Ramos (cell line): ENCODE measurements at regions not wholly inside any gene's neighbourhood (a gene's known extent, or its start where the extent isn't known, plus 50 kb on each side); places are given as distances from the start of the nearest gene placed in this dataset.
"Not testable (repeated sequence)": the region's sequence is repeated elsewhere in the genome, so short reads cannot be mapped to it uniquely, and the experiment has no call there.

ENCODE experiments used
- in situ Hi-C: fragments of 300-500 bp; cut with MboI; formaldehyde crosslinking; loops from one replicate; pipeline ENCODE4 v1.14.3; 2022; ENCODE audit warnings: low sequenced_read_pairs; ENCODE audit not compliant: unreplicated experiment

DNA sequence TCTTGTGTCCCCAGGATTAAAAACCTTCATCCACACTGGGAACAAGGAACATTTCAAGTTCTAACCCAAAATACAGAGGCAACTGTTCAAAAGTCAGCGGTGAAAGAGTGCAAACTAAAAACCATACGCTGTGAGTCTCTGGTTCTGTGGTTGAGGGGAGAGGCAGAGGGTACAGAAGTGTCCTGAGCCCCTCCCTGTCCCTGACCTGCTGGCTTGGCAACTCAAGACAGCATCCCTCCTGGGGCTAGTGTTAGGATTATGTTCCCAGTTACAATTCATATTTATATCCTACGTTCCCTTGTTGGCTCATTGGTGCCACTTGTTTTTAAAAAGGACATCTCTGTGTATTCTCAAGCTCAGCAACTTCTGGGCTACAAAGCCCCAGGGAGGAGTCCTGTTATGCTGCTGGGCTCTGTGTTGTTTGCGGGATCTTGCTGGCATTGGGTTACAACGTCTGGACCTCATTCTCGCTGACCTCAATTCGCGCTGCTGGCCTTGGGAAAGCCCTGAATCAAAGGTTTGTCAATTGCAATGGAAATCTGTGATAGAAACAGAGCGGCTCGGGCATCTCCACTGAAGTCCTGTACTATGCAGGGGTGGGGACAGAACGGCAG, 420.8 kb downstream of the FUT8 start:
- in situ Hi-C loops = loop anchor here (5.0 kb wide), 1 partner anchor 666 kb away; no protein-coding TSS in a partner anchor

DNA sequence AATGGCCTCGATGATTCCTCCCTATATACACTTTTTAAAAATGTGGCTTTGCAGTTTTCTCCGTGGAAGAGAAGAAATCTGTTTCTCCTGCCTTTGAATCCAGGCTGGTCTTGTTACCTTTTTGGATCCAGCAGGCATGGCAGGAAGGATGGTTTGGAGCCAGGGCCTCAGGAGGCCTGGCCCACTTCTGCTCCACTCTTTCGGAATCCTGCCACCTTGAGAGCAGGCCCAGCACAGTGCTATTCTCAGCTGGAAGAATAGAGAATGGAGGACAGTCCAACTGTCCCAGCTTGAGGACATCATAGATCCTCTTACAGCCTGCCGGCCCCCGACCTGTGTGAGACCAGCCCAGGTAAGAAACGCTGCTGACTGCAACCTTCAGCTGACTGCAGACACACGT, 421.5 kb downstream of the FUT8 start:
- in situ Hi-C loops = loop anchor here (5.0 kb wide), 1 partner anchor 667 kb away; no protein-coding TSS in a partner anchor

DNA sequence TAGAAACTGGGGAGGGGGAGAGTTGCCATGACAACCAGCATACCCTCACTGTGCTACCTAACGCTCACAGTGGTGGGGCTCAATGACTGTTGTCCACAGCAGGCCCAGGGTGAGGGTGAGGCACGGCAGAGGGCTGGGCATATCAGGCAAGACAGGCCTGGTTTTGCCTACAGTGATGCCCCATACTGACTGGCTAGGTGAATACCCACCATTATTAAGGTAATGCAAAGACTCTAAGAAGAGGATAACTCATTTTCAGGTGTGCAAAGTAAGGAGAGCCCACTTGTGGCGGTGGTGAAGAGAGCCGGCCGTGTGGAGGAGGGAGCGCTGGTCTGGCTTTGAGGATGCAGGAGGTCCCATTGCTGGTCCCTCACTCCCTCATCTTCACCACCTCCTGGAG, 422.3 kb downstream of the FUT8 start:
- in situ Hi-C loops = loop anchor here (5.0 kb wide), 1 partner anchor 668 kb away; no protein-coding TSS in a partner anchor

DNA sequence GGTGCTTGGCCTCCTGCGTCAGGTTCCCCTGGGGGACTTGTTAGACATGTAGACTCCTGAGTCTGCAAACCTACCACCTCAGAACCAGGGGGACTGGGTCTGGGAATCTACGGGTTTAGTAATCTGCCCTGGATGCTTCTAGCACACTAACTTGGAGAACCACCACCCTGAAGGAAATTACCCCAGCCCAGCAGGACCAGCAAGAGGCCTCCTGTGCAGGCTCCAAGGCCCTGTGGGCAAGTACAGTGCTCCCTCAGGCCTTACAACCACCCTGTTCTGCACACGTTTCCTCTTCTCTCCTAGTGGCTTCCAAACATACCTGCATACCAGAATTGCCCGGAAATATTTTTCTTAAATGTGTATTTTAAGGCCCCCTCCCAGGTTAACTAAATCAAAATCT, 423.0 kb downstream of the FUT8 start:
- in situ Hi-C loops = no loop called here

DNA sequence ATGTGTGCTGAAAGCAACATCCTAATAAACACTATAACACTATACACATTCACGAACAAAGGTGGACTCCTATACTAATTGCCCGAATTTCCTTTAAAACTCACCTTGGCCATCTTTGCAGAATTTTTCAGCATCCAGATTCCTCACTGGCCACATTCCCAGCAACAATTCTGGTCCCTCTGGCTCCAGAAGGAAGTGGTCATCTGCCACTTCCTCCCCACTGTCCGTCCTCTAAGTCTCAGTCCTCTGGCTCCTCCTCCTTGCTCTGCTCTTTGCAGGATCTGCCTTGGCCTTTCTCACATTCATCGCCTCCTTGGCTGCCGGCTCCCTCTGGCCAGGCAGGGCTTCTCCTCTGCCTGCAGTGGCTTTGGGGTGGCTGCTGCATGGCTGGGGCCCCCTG, 426.0 kb downstream of the FUT8 start:
- in situ Hi-C loops = no loop called here

DNA sequence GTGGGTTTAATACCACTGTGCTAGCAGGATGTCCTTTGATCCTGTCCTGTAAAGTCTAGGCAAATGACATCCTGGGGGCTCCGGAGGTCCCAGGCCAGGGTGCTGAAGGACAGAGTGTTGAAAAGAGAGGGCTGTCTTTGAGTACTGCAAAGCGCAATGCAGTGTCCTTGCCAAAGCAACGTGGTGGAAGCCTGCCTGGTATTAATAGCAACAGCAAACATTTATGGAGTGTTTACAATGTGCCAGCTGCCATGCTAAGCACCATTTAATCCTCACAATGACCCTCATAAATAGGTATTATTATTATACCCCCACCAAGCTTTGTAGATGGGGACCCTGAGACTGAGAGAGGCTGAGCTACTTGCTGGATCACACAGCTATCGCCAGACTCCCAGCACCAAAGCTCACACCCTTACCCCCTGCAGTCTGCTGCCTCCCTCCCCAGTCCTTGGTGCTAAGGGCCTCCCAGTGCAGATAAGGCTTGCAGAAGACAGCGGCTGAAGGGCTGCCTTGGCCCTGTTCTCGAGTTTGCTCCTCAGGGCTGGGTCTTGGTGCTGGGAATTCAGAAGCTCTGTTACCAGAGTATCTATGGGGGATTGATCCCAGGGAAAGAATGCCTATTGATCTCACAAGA, 427.7 kb downstream of the FUT8 start:
- in situ Hi-C loops = no loop called here

DNA sequence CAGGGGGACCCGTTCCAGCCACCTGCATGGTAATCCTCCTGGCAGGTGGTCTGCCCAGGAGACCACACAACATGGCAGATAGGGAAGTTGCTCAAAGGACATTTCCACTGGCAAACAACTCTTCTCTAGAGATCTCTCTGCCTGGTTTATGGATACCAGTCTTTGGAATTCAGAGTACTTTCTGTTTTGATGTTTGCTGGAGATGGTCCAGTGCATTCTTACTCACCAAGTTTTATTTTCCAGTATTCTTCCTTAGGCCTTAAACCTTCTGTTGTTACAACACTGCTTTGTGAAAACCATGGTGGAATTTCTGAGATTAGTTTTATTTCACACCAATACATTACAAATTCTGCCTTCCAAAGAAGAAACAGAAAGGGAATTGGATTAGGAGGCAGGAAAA, 428.3 kb downstream of the FUT8 start:
- in situ Hi-C loops = no loop called here

DNA sequence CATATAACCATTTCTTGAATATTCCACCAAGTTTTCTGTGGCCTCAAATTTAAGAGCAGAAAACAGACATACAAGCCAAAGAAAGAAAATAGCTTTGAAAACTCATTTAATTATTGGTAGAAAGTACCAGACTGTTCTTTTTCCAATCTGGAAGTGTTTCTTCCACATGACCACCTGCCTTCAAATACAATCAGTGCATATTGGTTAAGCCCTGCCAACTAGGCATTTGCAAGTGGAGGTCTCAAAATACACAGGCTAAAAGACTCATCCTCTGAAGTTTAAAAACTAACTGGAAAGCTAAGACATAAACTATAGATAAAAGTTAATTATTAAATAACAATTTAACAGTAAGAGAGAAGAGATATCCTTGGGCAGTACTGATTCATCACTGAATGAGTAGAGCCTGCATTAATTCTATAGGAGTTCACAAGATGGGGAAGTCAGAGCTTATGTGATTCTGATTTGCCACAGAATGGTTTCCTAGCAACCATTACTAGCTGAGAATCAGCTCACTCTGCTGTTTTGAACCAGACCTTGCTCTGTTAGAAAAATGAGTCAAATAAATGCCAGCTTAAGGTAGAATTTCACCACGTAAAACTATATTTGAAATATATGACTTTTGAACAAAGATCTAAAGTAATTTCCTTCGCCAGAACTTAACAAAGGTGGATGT, 433.8 kb downstream of the FUT8 start:
- in situ Hi-C loops = no loop called here

DNA sequence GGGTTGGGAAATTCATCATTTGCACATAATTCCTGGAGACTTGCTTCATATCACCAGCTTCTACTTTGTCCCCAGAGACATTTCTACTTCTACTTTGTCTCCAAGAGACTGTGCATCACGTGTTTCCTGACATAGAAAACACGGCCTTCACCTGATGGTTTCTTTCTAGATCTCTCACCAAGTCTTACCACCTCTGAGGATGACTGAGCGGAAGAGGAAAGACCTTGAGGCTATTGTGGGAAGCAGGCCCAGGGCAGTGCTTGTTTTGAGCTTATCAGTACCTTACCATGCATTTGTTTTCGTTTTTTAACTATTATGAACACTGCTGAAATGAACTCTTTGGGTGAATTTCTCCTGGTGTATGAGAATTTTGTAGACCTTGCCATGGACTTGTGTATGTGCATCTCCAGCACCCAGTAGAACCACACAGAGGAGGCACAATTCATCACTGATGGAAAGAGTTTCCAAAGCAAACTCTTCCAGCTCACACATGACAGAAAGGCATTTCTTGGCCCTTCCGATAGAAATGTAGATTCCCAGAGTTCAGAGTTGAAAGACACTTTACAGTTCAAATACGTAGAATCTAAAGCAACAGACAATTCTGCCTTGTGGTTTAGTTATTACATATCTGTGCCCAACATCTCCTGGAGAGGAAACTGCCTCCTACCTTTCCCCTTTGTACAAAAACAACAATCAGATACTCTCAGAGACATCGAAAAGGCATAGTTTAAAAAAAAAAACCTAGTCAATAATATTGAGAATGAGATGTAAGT, 434.7 kb downstream of the FUT8 start:
- in situ Hi-C loops = no loop called here

DNA sequence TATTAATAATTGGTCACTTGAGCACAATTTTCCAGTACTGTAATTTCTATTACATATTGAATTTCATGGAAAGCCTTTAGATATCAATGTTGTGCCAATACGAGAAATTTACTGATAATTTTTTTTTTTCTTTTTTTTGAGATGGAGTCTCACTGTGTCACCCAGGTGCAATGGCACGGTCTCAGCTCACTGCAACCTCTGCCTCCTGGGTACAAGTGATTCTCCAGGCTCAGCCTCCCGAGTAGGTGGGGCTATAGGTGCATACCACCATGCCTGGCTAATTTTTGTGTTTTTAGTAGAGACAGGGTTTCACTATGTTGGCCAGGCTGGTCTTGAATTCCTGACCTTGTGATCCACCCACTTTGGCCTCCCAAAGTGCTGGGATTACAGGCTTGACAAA, 435.4 kb downstream of the FUT8 start:
- in situ Hi-C loops = not testable (repeated sequence)

DNA sequence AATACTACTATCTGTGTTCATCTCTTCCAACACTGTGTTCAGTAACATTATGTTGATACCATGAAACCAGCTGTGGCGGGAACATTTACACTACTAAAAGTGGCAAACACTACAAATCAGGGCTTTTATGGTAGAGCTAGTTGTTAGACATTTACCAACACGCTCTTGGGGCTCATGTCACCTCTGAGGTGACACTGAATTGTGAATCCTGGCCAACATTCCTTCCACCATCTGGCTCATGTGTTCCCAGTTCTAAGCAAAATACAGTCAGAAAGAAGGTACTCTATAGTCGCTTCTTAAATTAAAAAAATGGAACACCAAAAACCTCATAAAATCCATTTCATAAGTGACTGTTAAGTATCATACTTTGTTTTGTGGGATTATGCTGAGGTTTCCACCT, 436.6 kb downstream of the FUT8 start:
- in situ Hi-C loops = no loop called here

DNA sequence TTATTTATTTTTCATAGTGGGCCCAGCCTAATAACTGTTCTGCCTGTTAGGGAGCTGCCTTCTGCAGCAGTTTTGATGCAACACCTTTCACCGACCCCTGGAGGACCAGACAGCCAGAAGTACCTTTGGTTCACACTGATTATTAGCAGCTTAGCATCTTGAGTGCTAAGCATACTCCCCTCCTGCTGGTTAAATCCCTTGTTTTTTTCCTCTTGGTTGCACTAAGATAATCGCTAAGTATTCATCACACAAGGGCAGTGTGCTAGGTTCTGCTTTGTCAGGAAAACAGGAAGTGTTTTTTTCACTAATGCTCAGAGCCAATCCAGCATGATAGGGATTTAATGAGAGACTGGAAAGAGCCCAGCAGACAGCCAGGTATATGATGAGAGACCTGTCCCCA, 437.0 kb downstream of the FUT8 start:
- in situ Hi-C loops = no loop called here

DNA sequence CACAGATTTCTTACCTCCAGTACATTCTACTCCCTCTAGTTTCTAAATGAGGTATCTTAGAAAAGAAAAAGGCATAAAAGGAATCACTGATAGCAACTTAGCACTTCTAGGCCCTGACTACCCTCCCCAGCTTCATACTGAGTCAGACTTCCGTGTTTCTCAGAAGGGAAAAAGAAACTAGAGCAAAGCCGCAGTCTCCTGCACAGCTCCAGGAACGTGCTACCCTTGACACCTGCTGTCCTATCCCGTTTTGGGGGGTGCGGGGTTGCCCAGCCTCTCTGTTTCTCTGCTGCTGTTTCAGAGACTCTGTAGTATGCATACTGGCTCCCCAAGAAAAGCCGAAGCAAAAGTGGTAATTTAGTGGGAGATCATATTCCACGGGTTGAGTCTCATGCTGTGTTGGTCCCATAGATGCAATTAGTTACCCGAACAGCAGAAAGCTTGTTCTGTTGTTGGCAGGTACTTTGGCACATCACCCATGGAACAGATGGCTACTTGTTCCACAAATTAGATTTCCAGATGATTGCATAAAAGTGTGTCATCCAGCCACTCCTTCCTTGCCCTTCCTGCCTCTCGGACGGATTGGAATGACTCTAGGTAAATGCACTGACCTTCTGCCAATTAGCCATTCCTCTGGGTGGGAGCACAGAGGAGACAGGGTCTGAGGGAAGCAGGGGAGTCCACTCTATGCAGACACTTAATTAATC, 438.1 kb downstream of the FUT8 start:
- in situ Hi-C loops = no loop called here

DNA sequence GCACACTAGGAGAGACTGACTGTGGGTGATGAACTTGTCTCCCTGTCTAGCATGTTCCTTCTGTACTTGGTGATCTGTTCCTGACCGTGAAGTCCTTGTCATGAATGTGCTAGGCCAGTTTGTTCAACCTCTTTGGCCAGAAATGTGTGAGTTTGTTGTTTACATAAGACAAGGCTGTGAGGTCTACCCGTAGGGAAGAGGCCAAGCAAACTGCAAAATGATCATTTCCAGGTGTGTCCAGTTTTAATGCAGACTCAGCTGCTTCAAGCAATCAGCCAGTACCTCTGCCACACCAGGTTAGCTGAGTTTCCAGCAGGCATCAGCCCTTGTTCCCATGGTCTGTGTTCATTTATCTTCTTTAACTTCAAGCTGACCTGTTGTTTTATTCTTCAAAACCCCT, 440.2 kb downstream of the FUT8 start:
- in situ Hi-C loops = no loop called here

DNA sequence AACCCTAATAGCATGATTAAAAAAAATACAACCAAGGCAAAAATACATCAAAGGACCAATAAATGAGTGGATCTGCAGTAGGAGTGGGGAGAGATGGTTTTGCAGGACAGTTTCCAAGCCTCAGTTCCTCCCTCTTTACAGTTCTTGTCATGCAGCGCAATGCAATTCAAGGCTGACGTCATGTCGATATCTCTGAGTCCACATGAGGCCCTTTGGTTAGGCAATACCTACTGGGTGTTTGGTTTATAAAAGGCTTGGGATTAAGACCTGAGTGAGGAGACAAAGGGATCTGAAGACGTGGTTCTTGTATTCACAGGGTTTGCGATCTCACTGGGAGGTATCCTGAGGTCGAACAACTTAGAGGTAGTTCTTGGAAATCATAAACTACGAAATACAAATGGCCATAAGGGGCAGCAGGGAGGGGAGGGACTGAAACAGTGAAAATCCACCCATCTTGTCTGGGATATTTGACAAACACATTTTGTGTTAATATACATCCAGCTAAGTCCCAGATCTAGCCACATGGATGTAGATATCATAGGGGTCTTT, 441.0 kb downstream of the FUT8 start:
- in situ Hi-C loops = no loop called here

DNA sequence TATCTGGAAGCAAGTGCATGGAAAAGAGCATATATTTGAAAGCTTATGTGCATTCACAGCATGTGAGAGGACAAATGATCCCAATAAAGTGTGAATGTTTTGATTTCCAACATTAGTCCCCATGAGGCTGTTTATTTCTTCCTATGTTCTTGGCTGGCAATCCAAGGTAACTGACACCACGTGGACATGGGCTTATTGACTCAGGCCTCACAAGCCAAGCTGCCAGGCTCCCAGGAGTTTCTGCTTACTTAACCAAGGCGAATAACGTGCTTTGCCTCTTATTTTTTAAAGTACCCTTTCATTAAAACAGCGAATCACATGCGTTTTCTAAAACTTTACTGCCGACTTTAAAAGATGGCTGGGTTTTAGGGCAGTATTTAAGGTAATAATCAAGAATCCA, 441.7 kb downstream of the FUT8 start:
- in situ Hi-C loops = no loop called here

DNA sequence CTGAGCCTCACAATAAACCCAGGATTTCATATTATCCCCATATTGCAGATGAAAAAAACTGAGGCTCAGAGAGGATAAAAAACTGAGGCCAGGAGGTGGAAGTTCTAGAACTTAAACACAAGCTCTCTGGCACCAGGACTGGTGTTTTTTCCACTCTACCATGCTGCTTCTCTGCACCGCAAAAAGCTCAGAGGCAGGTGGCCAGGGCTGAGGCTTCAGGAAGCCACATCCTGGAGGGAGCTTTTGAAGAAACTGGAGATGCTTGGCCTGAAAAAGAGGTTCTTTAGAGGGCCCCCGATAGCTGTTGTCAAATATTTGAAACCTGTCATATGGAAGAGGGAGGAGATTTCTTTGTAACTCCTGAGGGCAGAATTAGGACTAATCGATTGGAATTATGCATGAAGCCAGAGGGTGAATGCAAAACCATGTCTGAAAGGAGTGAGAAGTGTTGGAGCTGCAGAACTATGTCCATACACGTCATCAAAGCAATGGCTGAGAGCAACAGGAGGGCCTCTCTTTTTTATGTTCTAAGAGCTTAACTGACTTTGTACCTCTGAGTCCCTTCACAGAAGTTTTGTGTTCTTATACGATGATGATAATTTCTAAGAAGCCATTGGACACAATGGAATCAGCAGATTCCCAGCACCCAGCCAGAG, 448.6 kb downstream of the FUT8 start:
- in situ Hi-C loops = no loop called here

DNA sequence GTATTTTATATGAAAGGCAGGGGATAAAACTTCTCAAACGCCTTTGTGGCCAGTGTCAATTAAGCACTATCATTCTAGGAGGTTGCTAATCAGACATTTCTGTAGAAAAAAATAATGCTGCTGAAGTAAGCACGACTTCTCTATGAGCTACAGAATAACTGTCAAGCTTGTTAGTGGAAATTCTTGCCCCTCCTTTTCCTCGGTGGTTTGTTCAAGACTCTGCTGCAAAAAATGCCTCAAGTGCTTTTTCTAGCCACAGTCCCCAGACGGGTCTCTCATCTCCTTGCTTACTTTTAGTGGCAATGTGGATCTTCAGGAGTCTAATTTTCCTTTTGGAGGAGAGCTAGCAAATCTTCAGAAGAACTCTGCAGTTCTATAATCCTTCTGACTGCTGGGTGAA, 452.0 kb downstream of the FUT8 start:
- in situ Hi-C loops = no loop called here

DNA sequence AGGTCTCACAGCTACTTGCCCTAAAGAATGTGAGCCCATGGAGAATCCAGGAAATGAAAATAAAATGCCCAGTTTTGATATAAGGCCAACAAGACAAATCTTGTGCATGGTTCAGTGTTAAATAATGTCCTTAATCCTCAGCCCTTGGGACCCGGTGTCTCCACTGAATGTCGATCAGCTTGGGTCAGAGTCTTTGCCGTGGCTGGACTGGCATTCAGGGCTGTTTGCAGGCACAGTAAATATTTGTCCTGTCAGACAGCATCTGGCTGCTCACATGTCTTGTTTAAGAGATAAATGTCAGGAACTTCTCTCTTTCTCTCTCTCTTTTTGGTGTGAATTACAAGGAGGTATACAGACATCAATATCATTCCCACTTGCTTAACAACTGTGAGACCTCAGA, 452.5 kb downstream of the FUT8 start:
- in situ Hi-C loops = no loop called here

DNA sequence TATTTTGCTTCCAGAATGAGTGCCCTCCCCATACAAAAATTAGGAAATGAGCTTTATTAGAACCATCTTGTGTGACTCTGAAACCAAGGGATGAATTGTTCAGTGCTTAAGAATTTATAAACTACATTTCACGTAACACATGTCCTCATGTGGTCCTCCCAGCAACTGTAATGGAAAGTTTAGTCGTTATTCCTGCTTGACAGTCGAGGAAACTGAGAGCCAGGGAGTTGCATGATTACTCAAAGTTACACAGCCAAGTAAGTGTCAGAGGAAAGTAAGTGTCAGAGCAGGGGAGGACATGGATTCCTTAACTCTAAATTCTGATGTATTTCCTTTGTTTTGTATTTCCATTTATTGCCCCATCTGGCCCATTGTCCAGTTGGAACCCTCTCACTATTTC, 453.9 kb downstream of the FUT8 start:
- in situ Hi-C loops = no loop called here
